ENCODE measurements at regions not wholly inside any gene's neighbourhood (a gene's known extent, or its start where the extent isn't known, plus 50 kb on each side); places are given as distances from the start of the nearest gene placed in this dataset.

DNA sequence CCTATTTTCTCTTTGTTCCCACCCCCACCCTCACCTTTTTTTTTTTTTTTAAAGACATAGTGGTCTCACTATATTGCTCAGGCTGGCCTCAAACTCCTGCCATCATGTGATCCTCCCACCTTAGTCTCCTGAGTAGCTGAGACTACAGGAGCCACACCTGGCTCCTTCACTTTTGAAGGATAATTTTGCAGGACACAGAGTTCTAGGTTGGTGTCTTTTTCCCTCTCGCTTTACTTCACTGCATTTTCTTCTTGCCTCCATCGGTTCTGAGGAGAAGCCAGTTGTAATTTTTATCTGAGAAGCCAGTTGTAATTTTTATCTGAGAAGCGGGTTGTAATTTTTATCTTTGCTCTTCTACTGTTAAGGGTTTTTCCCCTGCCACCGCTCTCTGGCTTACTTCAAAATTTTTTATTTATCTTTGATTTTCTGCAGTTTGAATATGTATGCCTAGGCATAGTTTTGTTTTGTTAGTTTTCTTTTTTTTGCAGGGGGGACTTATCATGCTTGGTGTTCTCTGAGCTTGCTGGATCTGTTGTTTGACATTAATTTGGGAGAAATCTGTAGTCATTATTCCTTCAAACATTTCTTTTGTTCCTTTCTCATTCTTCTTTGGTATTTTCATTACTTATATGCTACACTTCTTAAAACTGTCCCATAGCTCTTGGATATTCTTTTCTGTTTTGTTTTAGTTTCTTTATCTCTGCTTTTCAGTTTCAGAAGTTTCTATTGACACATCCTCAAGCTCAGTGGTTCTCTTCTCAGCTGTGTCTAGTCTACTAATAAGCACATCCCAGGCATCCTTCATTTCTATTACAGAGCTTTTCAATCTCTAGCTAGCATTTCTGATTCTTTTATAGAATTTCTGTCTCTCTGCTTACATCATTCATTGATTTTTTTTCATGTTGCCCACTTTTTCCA lies 148.2 kb upstream of the CHD1 start:
- no peak overlapping the region for H2BK12ac ChIP-seq (ENCODE audit: low read depth, low read length)
- no peaks in the 10 kb centered on the region for H3K4me1 ChIP-seq (replicated peaks in 1 of 4; ENCODE audit: control insufficient read depth in 3 of 4, insufficient read depth in 4 of 4, low read length in 3 of 4)
- no peak overlapping the region for H2AK5ac ChIP-seq (ENCODE audit: low read depth, low read length)
- no peak overlapping the region for H2BK15ac ChIP-seq (ENCODE audit: low read length)
- CTCF ChIA-PET (ENCODE audit: partially characterized antibody) = interaction anchor here (1.6 to 2.6 kb wide), 2 partner anchors 12 to 17 kb away, joined by 4 to 12 read pairs; no protein-coding TSS in a partner anchor
- H3K79me1 ChIP-seq (ENCODE audit: low read depth, low read length) = no peaks in the 10 kb centered on the region
- TF ChIP-seq RBBP5 (IDR thresholded peaks at IDR 0.05; ENCODE audit: borderline replicate concordance, low read depth, low read length) (no peak), POLR2AphosphoS5 (IDR thresholded peaks at IDR 0.05; ENCODE audit: low read depth, low read length) (no peak), CEBPB (IDR thresholded peaks at IDR 0.05; ENCODE audit: low read depth, low read length) (no peak), RAD21 (IDR thresholded peaks at IDR 0.05 in 1 of 2, conservative IDR thresholded peaks at IDR 0.05 in 1 of 2; ENCODE audit: low read depth in 2 of 2, low read length in 2 of 2) (no peak), TAF7 (optimal IDR thresholded peaks at IDR 0.05; ENCODE audit: borderline replicate concordance, low read depth, low read length) (no peak), MAFK (IDR thresholded peaks at IDR 0.05; ENCODE audit: low read depth, low read length) (no peak), CBX5 (IDR thresholded peaks at IDR 0.05; ENCODE audit: low read depth, low read length) (no peak), TCF12 (IDR thresholded peaks at IDR 0.05; ENCODE audit: low read depth, low read length) (no peak), TBP (IDR thresholded peaks at IDR 0.05; ENCODE audit: low read depth, low read length) (no peak)
- TF ChIP-seq, protein P1, sequence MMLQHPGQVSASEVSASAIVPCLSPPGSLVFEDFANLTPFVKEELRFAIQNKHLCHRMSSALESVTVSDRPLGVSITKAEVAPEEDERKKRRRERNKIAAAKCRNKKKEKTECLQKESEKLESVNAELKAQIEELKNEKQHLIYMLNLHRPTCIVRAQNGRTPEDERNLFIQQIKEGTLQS (IDR thresholded peaks at IDR 0.05; ENCODE audit: insufficient read depth, low read depth, low read length) = no peak
- no peak overlapping the region for H4K8ac ChIP-seq (ENCODE audit: extremely low read depth, insufficient read depth, low read length)
- POLR2A ChIA-PET (ENCODE audit: partially characterized antibody) = no interaction called here
- H3K79me2 ChIP-seq (ENCODE audit: control insufficient read depth in 1 of 2, insufficient read depth in 2 of 2, low read length in 2 of 2) = no peaks in the 10 kb centered on the region
- WGBS, 2 experiments (ENCODE audit: extremely low coverage in 1 of 2, insufficient coverage in 1 of 2, insufficient read length in 1 of 2, insufficient replicate concordance in 2 of 2, low coverage in 1 of 2, low lambda C conversion rate in 2 of 2, missing lambda C conversion rate in 1 of 2) = 79% methylated on average over 4 of the region's 4 CpGs; no CpG with 5 or more reads in 1 of the 2 experiments
- no peaks in the 10 kb centered on the region for H3K27me3 ChIP-seq (replicated peaks in 1 of 4; ENCODE audit: control insufficient read depth in 3 of 4, extremely low read depth in 1 of 4, insufficient read depth in 3 of 4, low read length in 3 of 4)
- no peak overlapping the region for H2BK20ac ChIP-seq (ENCODE audit: low read length)
- H3K4me2 ChIP-seq (ENCODE audit: insufficient read depth in 1 of 2, low read depth in 2 of 2, low read length in 2 of 2) = no peak overlapping the region
- H3K9me3 ChIP-seq (ENCODE audit: insufficient read depth in 2 of 2, low read depth in 1 of 2, low read length in 1 of 2) = no peaks in the 10 kb centered on the region
- H3K56ac ChIP-seq (replicated peaks; ENCODE audit: insufficient read length, low read depth, low read length) = no peak overlapping the region
- H3K4me3 ChIP-seq (ENCODE audit: extremely low read depth in 1 of 4, insufficient read depth in 2 of 4, low read depth in 3 of 4, low read length in 4 of 4) = no peak overlapping the region
- H3K14ac ChIP-seq (ENCODE audit: insufficient read length) = no peak overlapping the region
- no peak overlapping the region for H2BK120ac ChIP-seq (replicated peaks; ENCODE audit: low read depth, low read length)
- H2BK5ac ChIP-seq (ENCODE audit: low read depth, low read length) = no peak overlapping the region
- no peak overlapping the region for H4K91ac ChIP-seq (replicated peaks; ENCODE audit: insufficient read length, low read length)
- H4K20me1 ChIP-seq (replicated peaks in 1 of 2; ENCODE audit: control insufficient read depth in 1 of 2, insufficient read depth in 2 of 2, low read length in 2 of 2) = no peaks in the 10 kb centered on the region
- no peak overlapping the region for H3K27ac ChIP-seq (ENCODE audit: low read depth, low read length)
- no peak overlapping the region for H3K23ac ChIP-seq (ENCODE audit: insufficient read length)
- H4K5ac ChIP-seq (ENCODE audit: insufficient read length, low read depth, low read length) = no peak overlapping the region
- H3K36me3 ChIP-seq (ENCODE audit: control insufficient read depth in 2 of 4, insufficient read depth in 4 of 4, low read length in 3 of 4) = no peaks in the 10 kb centered on the region
- H3K9ac ChIP-seq (replicated peaks in 1 of 4; ENCODE audit: extremely low read depth in 1 of 4, low read depth in 3 of 4, low read length in 3 of 4) = no peak overlapping the region
- H3K18ac ChIP-seq (ENCODE audit: extremely low read depth, low read length) = no peak overlapping the region
- FAIRE-seq = no peak
- no peak for DNase-seq (ENCODE audit: low read depth in 1 of 2, low spot score in 2 of 2)
- H2AFZ ChIP-seq (ENCODE audit: low read length) = no peak overlapping the region
- no peak overlapping the region for H3K4ac ChIP-seq (replicated peaks; ENCODE audit: insufficient read length, low read depth, low read length)
- no peaks in the 10 kb centered on the region for H3K23me2 ChIP-seq (ENCODE audit: low read depth, low read length)

Measured in H1 (cell line).